ENCODE measurements at regions not wholly inside any gene's neighbourhood (a gene's known extent, or its start where the extent isn't known, plus 50 kb on each side); places are given as distances from the start of the nearest gene placed in this dataset.

- TF ChIP-seq ZNF274 (IDR thresholded peaks at IDR 0.05; ENCODE audit: low read depth, low read length): no peak
- TF ChIP-seq SUZ12 (IDR thresholded peaks at IDR 0.05; ENCODE audit: extremely low read depth, insufficient read depth, insufficient read length): no peak
- TF ChIP-seq YY1 (IDR thresholded peaks at IDR 0.05; ENCODE audit: insufficient read depth, insufficient read length): no peak
These were observed 423.4 kb downstream of the FOXO1 start for GRCh38 chr13:40243047-40243446.
